GM18498 (cell line): ENCODE measurements at regions not wholly inside any gene's neighbourhood (a gene's known extent, or its start where the extent isn't known, plus 50 kb on each side); places are given as distances from the start of the nearest gene placed in this dataset.

Experiments
- ATAC-seq: cut with Tn5 transposase; IDR thresholded peaks from one replicate; pipeline ENCODE4 v1.9.1; 2021; ENCODE audit warnings: mild to moderate bottlenecking, moderate library complexity; ENCODE audit not compliant: unreplicated experiment

DNA sequence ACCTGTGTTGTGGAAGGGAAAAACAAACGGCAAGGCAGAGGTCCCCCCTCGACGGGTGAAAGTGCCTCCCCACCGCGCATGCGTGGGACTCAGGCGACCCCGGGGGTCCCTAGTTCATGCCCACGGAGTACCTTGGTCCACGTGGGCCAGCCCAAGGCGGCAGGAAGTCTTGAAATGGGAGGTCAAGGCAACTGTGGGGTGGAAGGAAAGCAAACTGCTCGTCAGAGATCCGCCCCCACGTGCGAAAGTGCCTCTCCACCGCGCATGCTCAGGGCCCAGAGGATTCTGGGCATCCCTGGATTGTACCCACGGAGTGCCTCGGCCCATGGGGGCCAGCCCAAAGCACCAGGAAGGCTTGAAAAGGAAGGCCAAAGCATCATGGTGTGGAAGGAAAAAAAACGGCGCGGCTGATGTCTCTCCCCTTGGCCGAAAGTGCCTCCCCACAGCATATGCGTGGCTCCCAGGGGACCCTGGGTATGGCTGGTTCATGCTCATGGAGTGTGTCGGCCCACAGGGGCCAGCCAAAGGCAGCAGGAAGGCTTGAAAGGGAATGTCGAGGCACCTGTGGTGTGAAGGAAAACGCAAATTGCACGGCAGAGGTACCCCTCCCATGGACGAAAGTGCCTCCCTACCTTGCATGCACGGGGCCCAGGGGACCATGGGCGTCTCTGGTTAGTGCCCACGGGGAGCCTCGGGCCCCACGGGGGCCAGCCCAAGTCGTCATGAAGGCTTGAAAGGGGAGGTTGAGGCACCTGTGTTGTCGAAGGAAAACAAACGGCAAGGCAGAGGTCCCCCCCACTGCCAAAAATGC is 369.7 kb downstream of the ALG10 start:
- ATAC-seq = no peak

GRCh38 chr12:34392741-34393085 is 370.4 kb downstream of the ALG10 start:
- no peak for ATAC-seq

DNA sequence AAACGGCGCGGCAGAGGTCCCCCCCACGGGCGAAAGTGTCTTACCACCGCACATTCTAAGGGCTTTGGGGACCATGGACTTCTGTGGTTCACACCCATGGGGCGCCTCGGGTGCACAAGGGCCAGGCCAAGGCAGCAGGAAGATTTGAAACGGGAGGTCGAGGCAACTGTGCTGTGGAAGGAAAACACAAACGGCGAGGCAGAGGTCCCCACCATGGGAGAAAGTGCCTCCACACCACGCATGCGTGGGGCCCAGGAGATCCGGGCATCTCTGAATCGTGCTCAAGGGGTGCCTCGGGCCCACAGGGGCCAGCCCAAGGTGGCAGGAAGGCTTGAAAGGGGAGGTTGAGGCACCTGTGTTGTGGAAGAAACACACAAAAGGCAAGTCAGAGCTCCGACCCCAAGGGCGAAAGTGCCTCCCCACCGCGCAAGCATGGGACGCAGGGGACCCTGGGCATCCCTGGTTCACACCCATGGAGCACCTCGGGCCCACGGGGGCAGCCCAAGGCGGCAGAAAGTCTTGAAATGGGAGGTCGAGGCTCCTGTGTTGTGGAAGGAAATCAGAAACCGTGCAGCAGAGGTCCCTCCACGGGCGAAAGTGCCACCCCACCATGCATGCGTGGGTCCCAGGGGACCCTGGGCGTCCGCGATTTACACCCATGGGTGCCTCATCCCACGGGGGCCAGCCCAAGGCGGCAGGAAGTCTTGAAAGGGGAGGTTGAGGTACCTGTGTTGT is 371.0 kb downstream of the ALG10 start:
- no peak for ATAC-seq

- ATAC-seq = no peak
These were observed 371.5 kb downstream of the ALG10 start for GRCh38 chr12:34393821-34394150.

DNA sequence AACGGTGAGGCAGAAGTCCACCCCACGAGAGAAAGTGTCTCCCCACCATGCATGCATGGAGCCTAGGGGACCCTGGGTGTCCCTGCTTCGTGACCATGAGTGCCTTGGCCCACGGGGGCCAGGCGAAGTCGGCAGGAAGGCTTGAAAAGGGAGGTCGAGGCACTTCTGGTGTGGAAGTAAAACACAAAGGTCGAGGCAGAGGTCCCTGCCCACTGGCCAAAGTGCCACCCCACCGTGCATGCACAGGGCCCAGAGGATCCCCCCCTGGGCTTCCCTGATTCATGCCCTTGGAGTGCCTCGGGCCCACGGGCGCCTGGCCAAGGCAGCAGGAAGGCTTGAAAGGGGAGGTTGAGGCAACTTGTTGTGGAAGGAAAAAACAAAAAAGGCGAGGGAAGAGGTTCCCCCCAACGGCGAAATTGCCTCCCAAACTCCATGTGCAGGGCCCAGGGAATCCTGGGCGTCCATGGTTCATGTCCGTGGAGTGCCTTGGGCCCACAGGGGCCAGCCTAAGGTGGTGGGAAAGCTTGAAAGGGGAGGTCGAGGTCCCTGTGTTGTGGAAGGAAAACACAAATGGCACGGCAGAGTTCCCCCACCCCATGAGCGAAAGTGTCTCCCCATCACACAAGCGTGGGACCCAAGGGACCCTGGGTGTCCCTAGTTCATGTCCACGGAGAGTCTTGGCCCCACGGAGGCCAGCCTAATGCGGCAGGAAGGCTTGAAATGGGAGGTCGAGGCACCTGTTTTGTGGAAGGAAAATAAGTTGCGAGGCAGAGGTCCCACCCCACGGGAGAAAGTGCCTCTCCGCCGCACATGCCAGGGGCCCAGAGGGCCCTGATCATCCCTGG is 372.1 kb downstream of the ALG10 start:
- no peak for ATAC-seq

GRCh38 chr12:34395056-34396005 is 373.0 kb downstream of the ALG10 start:
- ATAC-seq = no peak

DNA sequence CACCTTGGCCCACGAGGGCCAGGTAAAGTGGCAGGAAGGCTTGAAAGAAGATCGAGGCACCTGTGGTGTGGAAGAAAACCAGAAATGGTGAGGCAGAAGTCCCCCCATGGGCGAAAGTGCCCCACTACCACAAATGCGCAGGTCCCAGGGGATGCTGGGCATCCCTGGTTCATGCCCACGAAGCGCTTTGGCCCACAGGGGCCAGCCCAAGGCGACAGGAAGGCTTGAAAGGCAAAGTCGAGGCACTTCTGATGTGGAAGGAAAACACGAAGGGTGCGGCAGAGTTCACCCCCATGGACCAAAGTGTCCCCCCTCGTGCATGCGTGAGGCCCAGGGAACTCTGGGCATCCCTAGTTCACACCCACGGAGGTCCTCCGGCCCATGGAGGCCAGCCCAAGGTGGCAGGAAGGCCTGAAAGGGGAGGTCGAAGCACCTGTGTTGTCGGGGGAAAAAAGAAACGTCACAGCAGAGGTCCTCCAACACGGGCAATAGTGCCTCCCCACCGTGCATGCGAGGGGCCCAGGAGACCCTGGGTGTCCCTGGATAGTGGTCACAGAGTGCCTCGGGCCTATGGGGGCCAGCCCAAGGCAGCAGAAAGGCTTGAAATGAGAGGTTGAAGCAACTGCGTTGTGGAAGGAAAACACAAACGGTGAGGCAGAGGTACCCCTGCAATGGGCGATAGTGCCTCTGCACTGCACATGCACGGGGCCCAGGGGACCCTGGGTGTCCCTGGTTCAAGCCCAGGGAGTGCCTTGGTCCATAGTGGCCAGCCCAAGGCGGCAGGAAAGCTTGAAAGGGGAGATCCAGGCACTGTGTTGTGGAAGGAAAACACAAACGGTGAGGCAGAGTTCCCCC is 373.9 kb downstream of the ALG10 start:
- ATAC-seq = no peak

GRCh38 chr12:34396861-34397590 is 374.7 kb downstream of the ALG10 start:
- no peak for ATAC-seq

DNA sequence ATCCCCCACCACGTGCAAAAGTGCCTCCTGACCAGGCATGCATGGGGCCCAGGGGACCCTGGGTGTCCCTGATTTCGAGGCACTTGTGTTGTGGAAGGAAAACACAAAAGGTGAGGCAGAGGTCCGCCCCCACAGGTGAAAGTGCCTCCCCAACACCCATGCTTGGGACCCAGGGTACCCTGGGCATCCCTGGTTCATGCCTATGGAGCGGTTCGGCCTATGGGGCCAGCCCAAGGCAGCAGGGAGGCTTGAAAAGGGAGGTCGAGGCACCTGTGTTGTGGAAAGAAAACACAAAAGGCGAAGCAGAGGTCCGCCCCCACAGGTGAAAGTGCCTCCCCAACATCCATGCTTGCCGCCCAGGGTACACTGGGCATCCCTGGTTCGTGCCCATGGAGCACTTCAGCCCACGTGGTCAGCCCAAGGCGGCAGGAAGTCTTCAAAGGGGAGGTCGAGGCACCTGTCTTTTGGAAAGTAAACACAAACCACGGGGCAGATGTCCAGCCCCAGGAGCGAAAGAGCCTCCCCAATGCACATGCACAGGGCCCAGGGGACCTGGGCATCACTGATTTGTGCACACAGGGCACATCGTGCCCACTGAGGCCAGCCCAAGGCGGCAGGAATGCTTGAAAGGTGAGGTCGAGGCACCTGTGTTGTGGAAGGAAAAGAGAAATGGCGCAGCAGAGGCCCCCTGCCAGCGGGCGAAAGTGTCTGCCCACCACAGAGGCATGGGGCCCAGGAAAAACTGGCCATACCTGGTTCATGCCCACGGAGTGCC is 375.5 kb downstream of the ALG10 start:
- ATAC-seq = no peak

DNA sequence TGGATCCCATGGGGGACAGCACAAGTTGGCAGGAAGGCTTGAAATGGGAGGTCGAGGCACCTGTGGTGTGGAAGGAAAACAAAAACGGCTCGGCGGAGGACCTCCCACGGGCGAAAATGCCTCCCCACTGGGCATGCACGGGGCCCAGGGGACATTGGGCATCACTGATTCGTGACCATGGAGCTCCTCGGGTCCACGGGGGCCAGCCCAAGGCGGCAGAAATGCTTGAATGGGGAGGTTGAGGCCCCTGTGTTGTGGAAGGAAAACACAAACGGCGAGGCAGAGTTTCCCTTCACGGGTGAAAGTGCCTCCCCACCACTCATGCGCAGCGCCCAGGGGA is 376.0 kb downstream of the ALG10 start:
- ATAC-seq = no peak

GRCh38 chr12:34398706-34399630 is 376.7 kb downstream of the ALG10 start:
- ATAC-seq = no peak

GRCh38 chr12:34399631-34400410 is 377.5 kb downstream of the ALG10 start:
- no peak for ATAC-seq

- ATAC-seq = no peak
These were observed 378.1 kb downstream of the ALG10 start for GRCh38 chr12:34400411-34400881.

- no peak for ATAC-seq
These were observed 378.8 kb downstream of the ALG10 start for GRCh38 chr12:34400986-34401658.

- ATAC-seq = no peak
These were observed 379.4 kb downstream of the ALG10 start for GRCh38 chr12:34401659-34402227.
